ENCODE measurements at regions not wholly inside any gene's neighbourhood (a gene's known extent, or its start where the extent isn't known, plus 50 kb on each side); places are given as distances from the start of the nearest gene placed in this dataset.

DNA sequence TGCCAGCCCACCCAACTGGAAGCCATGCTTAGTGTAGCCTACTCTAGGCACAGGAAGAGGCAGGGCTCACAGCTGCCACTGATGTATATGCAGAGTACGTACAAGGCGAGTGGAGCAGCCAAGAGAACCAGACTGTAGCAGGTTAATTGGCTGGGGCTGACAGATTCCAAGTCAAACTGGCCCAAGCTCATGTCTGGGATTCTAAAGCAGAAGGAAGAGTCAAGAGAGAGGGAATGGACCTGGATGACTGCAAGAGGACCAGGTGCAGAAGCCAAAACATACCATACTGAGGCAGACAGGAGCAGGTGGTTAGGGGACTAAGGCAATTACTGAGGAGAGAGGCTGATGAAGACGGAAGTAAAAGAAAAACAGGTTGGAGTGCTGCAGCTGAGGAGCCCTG is 51.3 kb upstream of the LRRN2 start:
- H3K27ac Mint-ChIP-seq = no peak overlapping the region
- H3K36me3 Mint-ChIP-seq = peaks cover 0 to 6% (median 0%) of the 10 kb centered on the region in 3 donors
- H3K27me3 Mint-ChIP-seq (ENCODE audit: low read depth in 3 of 3) = peaks cover 4 to 17% (median 10%) of the 10 kb centered on the region in 3 donors
- peaks cover 0 to 24% (median 10%) of the 10 kb centered on the region in 6 donors for H3K9me3 Mint-ChIP-seq
- H3K4me1 Mint-ChIP-seq = no peaks in the 10 kb centered on the region
- no peak overlapping the region for H3K4me3 Mint-ChIP-seq
- no peak for DNase-seq

DNA sequence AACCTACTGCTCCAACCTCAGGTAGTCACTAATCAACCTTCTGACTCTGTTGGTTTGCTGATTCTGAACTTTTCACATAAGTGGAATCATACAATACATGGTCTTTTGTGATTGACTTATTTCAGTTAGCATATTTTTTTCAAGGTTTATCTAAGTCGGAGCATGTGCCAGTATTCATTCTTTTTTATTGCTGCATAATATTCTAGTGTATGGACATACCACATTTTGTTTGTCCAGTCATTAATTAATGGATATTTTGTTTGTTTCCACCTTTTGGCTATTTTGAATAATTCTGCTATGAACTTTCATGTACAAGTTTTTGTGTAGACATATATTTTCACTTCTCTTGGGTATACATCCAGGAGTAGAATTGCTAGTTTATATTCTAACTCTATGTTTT is 53.0 kb upstream of the LRRN2 start:
- H3K27me3 Mint-ChIP-seq (ENCODE audit: low read depth in 3 of 3) = peaks cover 4 to 14% (median 8%) of the 10 kb centered on the region in 3 donors
- peaks cover 0 to 6% (median 0%) of the 10 kb centered on the region in 3 donors for H3K36me3 Mint-ChIP-seq
- H3K4me3 Mint-ChIP-seq = no peak overlapping the region
- no peaks in the 10 kb centered on the region for H3K4me1 Mint-ChIP-seq
- no peak for DNase-seq
- peaks cover 0 to 24% (median 10%) of the 10 kb centered on the region in 6 donors for H3K9me3 Mint-ChIP-seq
- H3K27ac Mint-ChIP-seq = no peak overlapping the region

DNA sequence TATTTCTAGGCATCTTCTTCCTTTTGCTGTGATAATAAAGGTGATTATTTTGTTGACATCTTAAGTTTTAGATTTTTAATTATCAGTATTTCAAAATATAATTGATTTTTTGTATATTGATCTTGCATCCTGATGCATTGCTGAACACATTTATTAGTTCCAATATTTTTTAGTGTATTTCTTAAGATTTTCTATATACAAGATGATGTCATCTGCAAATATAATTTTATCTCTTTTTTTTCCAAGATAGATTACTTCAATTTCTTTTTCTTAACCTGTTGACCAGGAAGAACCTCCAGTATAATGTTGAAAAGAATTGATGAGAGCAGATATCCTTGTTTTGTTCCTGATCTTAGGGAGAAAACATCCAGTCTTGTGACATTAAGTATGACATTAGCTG is 54.8 kb upstream of the LRRN2 start:
- Mint-ChIP-seq H3K27ac (no peak overlapping the region), H3K4me1 (no peaks in the 10 kb centered on the region), H3K9me3 (peaks cover 0 to 24% (median 10%) of the 10 kb centered on the region in 6 donors), H3K4me3 (no peak overlapping the region), H3K27me3 (ENCODE audit: low read depth in 3 of 3) (peaks cover 2 to 10% (median 4%) of the 10 kb centered on the region in 3 donors), H3K36me3 (peaks cover 0 to 6% (median 0%) of the 10 kb centered on the region in 3 donors)
- DNase-seq = no peak

DNA sequence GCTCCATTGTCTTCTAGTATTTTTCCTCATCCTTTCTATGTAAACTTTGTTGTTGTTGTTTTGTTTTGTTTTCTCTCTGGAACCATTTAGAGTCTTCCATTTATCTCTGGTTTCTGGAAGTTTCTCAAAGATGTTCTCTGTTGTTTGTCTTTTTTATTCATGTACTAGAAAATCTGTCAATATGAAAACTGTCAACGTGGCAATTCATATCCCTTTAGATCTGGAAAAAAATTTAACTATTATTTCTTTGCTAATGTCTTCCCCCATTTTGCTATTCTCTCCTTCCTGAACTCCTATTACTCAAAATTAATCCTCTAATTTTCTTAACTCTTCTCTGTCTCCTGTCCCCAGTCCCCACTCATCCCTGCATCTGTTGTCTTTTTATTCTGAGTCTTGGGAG is 55.9 kb upstream of the LRRN2 start:
- no peak for DNase-seq
- Mint-ChIP-seq H3K36me3 (peaks cover 0 to 6% (median 0%) of the 10 kb centered on the region in 3 donors), H3K9me3 (peaks cover 0 to 24% (median 10%) of the 10 kb centered on the region in 6 donors), H3K27me3 (ENCODE audit: low read depth in 3 of 3) (peaks cover 2 to 11% (median 4%) of the 10 kb centered on the region in 3 donors), H3K4me3 (no peak overlapping the region), H3K4me1 (no peaks in the 10 kb centered on the region), H3K27ac (no peak overlapping the region)

DNA sequence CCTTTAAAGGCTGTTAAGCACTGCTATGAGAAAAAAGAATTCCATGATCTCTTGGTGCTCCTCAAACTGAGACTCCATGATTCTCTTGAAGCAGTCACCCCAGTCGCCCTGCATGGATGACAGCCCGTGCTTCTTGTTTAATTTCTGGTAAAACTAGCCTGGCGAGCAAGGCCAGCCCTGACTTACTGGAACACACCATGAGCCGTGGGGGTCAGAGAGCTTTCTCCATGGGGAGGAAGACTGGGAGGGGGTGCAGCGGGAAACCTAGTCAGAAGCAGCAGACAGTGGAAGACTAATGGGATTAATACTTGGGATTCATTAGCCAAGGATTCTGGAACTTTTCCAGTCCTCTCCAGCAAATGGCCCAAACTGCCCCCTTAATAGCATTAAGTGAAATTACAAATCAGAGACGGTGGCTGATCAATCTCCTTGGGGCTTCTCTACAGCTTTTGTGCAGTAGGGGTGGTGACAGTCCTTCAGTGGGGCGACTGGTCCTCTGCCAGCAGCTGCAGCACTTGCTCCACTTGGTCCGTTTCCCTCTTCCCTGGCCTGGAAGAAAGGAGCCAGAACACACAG is 57.2 kb upstream of the LRRN2 start:
- no peak overlapping the region for H3K4me3 Mint-ChIP-seq
- H3K27me3 Mint-ChIP-seq (ENCODE audit: low read depth in 3 of 3) = peaks cover 2 to 6% (median 4%) of the 10 kb centered on the region in 3 donors
- DNase-seq = no peak
- H3K27ac Mint-ChIP-seq = no peak overlapping the region
- peaks cover 0 to 14% (median 9%) of the 10 kb centered on the region in 6 donors for H3K9me3 Mint-ChIP-seq
- peaks cover 0 to 4% (median 0%) of the 10 kb centered on the region in 3 donors for H3K36me3 Mint-ChIP-seq
- no peaks in the 10 kb centered on the region for H3K4me1 Mint-ChIP-seq

DNA sequence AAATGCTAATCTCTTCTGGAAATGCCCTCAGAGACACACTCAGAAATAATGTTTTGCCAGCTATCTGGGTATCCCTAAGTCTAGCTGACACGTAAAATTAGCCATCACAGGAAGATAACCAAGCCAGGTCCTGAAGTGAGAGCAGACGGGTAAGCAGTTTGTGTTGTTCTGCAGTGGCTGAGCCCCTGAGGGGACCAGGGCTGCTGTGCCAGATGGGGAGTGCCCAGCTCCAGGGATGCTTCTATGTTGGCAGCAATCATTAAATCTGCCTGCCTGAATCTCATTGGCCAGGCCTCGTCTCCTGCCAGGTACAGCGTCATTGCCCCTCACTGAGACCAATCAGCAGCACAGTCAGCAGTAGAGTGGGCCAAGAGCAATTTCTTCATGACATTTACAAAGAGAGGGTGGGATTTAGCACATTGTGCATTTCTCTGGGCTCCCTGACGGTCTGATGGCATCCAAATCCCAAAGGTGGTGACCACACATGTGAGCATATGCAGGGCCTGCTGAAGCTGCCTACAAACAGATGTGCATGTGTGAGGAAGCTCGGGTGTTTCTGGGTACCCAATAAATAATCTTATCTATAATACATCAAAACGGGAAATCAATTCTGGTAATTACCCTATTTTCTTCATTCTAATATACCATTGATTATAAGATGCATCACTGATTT is 58.7 kb upstream of the LRRN2 start:
- Mint-ChIP-seq H3K4me1 (no peaks in the 10 kb centered on the region), H3K27ac (no peak overlapping the region), H3K36me3 (no peaks in the 10 kb centered on the region), H3K4me3 (no peak overlapping the region), H3K27me3 (ENCODE audit: low read depth in 3 of 3) (peaks cover 0 to 5% (median 3%) of the 10 kb centered on the region in 3 donors), H3K9me3 (peaks cover 0 to 2% (median 0%) of the 10 kb centered on the region in 6 donors)
- DNase-seq = no peak

DNA sequence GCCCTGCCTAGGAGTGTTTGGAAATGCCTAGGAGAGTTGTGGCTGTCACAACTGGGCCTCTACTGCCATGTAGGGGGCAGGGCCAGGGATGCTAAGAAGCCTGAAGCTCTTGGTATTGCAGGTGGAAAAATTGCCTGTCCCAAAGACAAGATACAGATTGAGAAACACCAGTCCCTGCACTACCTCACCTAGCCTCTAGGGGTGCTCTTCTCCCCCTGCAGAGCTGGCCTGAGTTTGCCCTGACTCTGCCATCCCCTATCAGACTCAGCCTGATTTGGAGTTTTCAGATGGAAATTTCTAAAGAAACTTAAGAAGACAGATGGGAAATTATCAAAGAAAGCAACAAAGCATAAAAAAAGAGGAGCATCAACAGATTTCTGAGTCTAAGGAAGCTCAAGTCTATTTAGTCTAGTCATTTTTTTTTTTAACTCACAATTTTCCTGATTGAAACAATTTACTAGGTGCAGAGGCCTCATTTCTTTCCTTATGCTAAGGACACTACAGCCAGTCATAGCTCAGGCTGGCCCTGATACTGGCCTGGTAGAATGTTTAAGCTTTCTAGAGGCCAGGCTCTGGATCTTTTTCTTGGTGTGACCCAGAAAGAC is 61.4 kb upstream of the LRRN2 start:
- peak; percentile 37 to 50 (median 37) for DNase-seq
- H3K27ac Mint-ChIP-seq = no peak overlapping the region
- no peaks in the 10 kb centered on the region for H3K4me1 Mint-ChIP-seq
- H3K36me3 Mint-ChIP-seq = no peaks in the 10 kb centered on the region
- peaks cover 3 to 9% (median 3%) of the 10 kb centered on the region in 3 donors for H3K27me3 Mint-ChIP-seq (ENCODE audit: low read depth in 3 of 3)
- H3K9me3 Mint-ChIP-seq = no peaks in the 10 kb centered on the region
- H3K4me3 Mint-ChIP-seq = no peak overlapping the region

DNA sequence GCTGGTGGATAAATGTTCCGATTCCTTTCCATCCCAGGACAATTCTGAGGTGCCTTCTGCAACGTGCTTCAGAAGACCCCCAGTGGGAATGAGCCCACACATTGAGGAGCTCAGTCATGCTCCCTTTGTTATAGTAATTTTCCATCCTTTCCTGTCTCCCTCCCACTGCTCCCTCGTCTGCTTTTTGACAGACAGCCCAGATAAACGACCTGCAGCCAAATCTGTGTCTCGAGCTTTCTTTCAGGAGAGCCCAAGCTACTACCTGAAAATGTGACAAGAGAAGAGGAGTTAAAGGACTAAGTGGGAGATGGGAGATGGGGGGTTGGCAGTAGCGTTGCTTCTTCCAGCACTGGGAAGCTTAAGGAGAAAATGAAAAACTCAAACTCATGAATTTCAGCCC is 65.9 kb upstream of the LRRN2 start:
- Mint-ChIP-seq H3K27ac (no peak overlapping the region), H3K4me3 (no peak overlapping the region)

DNA sequence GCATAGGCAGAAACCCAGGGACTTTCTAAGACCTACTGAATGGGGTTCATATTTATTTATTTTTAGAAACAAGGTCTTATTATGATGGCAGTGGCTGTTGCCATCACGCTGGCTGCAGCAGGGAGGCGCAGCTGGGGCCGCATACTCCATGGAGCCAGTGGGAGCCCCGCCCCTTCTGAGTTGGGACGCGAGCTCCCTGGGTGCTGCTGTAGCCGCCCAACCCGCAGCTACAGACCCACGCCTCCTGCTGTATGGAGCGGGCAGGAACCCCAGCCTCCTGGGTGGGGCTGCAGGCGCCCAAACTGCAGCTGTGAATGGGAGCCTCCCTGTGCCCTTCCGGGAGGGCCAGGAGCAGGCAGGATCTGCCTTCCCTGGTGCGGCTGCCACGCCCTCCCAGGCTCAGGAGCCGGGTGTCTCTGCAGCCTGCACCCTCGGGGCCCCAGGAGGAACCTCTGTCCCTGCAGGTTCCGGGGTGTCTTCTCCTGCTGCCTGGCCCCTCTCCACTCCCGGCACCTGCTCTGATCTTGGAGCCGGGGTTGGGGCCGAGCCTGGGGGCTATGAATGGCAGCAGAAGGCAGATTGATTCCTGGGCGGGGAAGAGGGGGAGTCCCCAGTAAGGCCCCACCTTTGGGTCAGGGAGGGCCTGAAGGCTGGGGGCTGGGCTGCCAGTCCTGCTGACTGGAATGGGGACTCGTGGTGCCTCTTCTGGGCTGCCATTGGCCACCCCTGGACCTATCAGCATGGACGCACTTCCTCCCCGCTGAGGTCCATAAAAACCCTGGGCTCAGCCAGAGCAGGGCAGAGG is 66.5 kb upstream of the LRRN2 start:
- H3K36me3 Mint-ChIP-seq = no peaks in the 10 kb centered on the region
- H3K27me3 Mint-ChIP-seq (ENCODE audit: low read depth in 3 of 3) = peaks cover 3 to 9% (median 8%) of the 10 kb centered on the region in 3 donors
- no peak for DNase-seq
- H3K4me1 Mint-ChIP-seq = no peaks in the 10 kb centered on the region
- no peaks in the 10 kb centered on the region for H3K9me3 Mint-ChIP-seq
- no peak overlapping the region for H3K4me3 Mint-ChIP-seq
- H3K27ac Mint-ChIP-seq = no peak overlapping the region

More for the DNA sequence above, 65.9 kb upstream of the LRRN2 start:
- H3K9me3 Mint-ChIP-seq = no peaks in the 10 kb centered on the region
- no peak for DNase-seq
- H3K4me1 Mint-ChIP-seq = no peaks in the 10 kb centered on the region
- H3K27me3 Mint-ChIP-seq (ENCODE audit: low read depth in 3 of 3) = peaks cover 3 to 8% (median 7%) of the 10 kb centered on the region in 3 donors
- H3K36me3 Mint-ChIP-seq = no peaks in the 10 kb centered on the region

DNA sequence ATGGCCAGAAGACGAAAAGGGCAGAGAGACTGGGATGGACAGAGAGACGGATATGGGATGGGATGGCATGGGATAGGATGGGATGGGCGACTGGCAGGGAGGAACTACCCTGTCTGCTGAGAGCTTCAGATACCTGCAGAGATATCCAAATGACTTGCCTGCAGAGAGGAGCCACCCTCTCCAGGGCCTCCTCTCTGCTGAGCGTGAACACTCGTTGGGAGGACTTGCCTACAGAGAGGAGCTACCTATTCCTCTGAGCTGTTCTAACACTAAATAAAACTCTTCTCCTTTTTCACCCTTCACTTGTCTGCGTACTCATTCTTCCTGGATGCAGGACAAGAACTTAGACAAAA is 67.1 kb upstream of the LRRN2 start:
- Mint-ChIP-seq H3K4me1 (no peaks in the 10 kb centered on the region), H3K9me3 (no peaks in the 10 kb centered on the region), H3K27ac (no peak overlapping the region), H3K27me3 (ENCODE audit: low read depth in 3 of 3) (peaks cover 3 to 9% (median 9%) of the 10 kb centered on the region in 3 donors), H3K4me3 (no peak overlapping the region), H3K36me3 (no peaks in the 10 kb centered on the region)
- no peak for DNase-seq

DNA sequence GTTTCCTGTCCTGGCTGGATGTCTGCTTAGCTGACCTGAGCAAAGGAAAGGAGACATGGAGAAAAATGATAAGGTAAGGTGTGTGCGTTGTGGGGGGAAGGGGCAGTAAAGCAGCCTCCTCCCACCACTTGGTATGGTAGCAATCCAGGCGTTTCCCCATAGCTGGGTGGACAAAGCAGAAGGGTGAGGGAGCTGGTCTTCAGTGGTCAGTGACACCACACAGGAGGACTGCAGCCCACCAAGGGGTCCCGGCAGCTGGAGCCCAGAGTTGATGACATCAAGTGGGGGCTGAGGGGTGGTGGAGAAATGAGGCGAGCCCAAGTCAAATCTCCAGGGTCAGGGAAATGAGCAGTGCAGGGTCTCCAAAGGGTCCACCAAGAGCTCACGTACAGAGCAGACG is 69.3 kb upstream of the LRRN2 start:
- Mint-ChIP-seq H3K36me3 (no peaks in the 10 kb centered on the region), H3K27me3 (ENCODE audit: low read depth in 3 of 3) (peaks cover 5 to 8% (median 6%) of the 10 kb centered on the region in 3 donors), H3K9me3 (no peaks in the 10 kb centered on the region), H3K4me1 (no peaks in the 10 kb centered on the region), H3K27ac (peak overlapping the region in 1 of 6 donors; percentile 35), H3K4me3 (no peak overlapping the region)
- DNase-seq = no peak

DNA sequence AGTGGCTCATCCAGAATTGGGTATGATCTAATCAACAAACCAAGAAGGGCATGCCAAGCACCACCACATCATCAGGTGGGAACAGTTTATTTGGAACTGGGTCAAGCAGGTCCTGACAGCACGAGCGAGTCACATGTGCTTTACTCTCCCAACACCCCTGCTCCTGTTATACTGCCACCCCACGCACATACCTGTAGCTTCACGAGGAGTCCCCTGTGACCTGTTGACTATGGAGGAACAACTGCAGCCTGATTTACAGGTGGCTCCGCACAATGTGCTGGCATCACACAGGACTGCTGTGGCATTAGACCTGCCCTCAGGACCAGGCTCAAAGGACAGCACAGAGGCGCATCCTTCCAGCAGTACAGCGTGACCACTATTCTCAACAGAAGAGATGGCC is 70.8 kb upstream of the LRRN2 start:
- Mint-ChIP-seq H3K36me3 (no peaks in the 10 kb centered on the region), H3K27me3 (ENCODE audit: low read depth in 3 of 3) (peaks cover 5% of the 10 kb centered on the region in 3 donors), H3K4me3 (no peak overlapping the region), H3K4me1 (no peaks in the 10 kb centered on the region), H3K27ac (no peak overlapping the region), H3K9me3 (no peaks in the 10 kb centered on the region)
- no peak for DNase-seq

DNA sequence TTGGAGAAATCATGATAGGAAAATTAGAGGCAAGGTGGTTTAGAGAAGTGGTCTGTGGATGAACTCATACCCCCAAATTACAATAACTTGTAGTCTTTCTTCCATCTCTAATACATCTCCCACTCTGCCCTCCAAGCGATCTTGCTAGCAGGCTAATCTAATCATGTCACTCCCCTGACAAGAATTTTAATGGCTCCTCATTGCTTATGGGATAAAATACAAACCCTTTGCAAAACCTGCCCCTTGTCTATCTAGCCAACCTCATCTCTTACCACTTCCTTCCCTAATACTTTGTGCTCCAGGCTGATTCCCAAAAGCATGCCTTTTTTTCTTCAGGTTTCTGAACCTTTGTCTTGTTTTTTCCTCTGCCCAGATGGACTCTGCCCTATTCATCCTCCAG is 71.3 kb upstream of the LRRN2 start:
- Mint-ChIP-seq H3K4me3 (no peak overlapping the region), H3K27me3 (ENCODE audit: low read depth in 3 of 3) (peaks cover 5% of the 10 kb centered on the region in 3 donors), H3K36me3 (no peaks in the 10 kb centered on the region), H3K9me3 (no peaks in the 10 kb centered on the region), H3K4me1 (no peaks in the 10 kb centered on the region), H3K27ac (no peak overlapping the region)
- DNase-seq = no peak

DNA sequence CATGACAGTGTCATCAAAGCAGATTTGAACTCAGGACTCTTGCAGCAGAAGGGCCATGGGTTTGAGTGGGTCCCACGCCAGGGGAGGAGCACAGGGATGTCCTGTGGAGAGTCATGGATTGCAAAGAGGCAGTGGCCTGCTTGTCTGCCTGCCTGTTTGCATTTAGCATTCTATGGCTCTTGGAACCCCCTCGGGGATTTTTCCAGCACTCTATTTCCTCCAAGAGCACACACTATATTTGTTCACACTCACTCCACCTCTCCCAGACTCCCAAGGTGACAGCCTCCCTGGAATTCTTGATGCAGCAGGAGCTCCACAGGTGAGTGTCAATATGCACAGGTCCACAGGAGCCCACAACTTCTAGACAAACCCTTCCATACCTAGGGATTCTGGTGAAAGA is 73.1 kb upstream of the LRRN2 start:
- H3K27me3 Mint-ChIP-seq (ENCODE audit: low read depth in 3 of 3) = peaks cover 5% of the 10 kb centered on the region in 3 donors

More for the DNA sequence above, 73.1 kb upstream of the LRRN2 start:
- H3K36me3 Mint-ChIP-seq = no peaks in the 10 kb centered on the region
- H3K4me3 Mint-ChIP-seq = no peak overlapping the region
- DNase-seq = no peak
- H3K27ac Mint-ChIP-seq = no peak overlapping the region
- H3K9me3 Mint-ChIP-seq = no peaks in the 10 kb centered on the region
- H3K4me1 Mint-ChIP-seq = peaks cover 2% of the 10 kb centered on the region in 2 donors
